ENCODE measurements at regions not wholly inside any gene's neighbourhood (a gene's known extent, or its start where the extent isn't known, plus 50 kb on each side); places are given as distances from the start of the nearest gene placed in this dataset.

- no peak for TF ChIP-seq CTCF (IDR thresholded peaks at IDR 0.05; ENCODE audit: control extremely low read depth, extremely low read depth, low read depth, missing control alignments)
- CTCF ChIA-PET: no interaction called here
- POLR2A ChIA-PET: no interaction called here
Measured at GRCh38 chr20:4550740-4551139, 135.5 kb upstream of the PRNP start.

GRCh38 chr20:4549711-4550259 lies 136.5 kb upstream of the PRNP start:
- DNase-seq (ENCODE audit: extremely low spot score): no peak
- no peak for TF ChIP-seq CTCF (IDR thresholded peaks at IDR 0.05; ENCODE audit: control extremely low read depth, extremely low read depth, low read depth, missing control alignments)
- ChIA-PET CTCF (no interaction called here), POLR2A (no interaction called here)

More at GRCh38 chr20:4550740-4551139, 135.5 kb upstream of the PRNP start:
- DNase-seq (ENCODE audit: extremely low spot score): no peak

- ChIA-PET CTCF (interaction anchor here (0.9 kb wide), 1 partner anchor 43 kb away, joined by 4 read pairs; no protein-coding TSS in a partner anchor), POLR2A (no interaction called here)
- no peak for DNase-seq (ENCODE audit: extremely low spot score)
- TF ChIP-seq CTCF (IDR thresholded peaks at IDR 0.05; ENCODE audit: control extremely low read depth, extremely low read depth, low read depth, missing control alignments): no peak
Measured at GRCh38 chr20:4548552-4548951, 137.7 kb upstream of the PRNP start.

- TF ChIP-seq CTCF (IDR thresholded peaks at IDR 0.05; ENCODE audit: control extremely low read depth, extremely low read depth, low read depth, missing control alignments): no peak
- no peak for DNase-seq (ENCODE audit: extremely low spot score)
- ChIA-PET POLR2A (no interaction called here), CTCF (no interaction called here)
Measured at GRCh38 chr20:4546786-4547185, 139.5 kb upstream of the PRNP start.

- ChIA-PET CTCF (no interaction called here), POLR2A (no interaction called here)
- no peak for DNase-seq (ENCODE audit: extremely low spot score)
- no peak for TF ChIP-seq CTCF (IDR thresholded peaks at IDR 0.05; ENCODE audit: control extremely low read depth, extremely low read depth, low read depth, missing control alignments)
Measured at GRCh38 chr20:4546342-4546741, 139.9 kb upstream of the PRNP start.

GRCh38 chr20:4545526-4545925 lies 140.7 kb upstream of the PRNP start:
- no peak for TF ChIP-seq CTCF (IDR thresholded peaks at IDR 0.05; ENCODE audit: control extremely low read depth, extremely low read depth, low read depth, missing control alignments)
- ChIA-PET POLR2A (no interaction called here), CTCF (no interaction called here)
- no peak for DNase-seq (ENCODE audit: extremely low spot score)

GRCh38 chr20:4544765-4545164 lies 141.5 kb upstream of the PRNP start:
- ChIA-PET POLR2A (no interaction called here), CTCF (no interaction called here)
- no peak for TF ChIP-seq CTCF (IDR thresholded peaks at IDR 0.05; ENCODE audit: control extremely low read depth, extremely low read depth, low read depth, missing control alignments)
- DNase-seq (ENCODE audit: extremely low spot score): no peak

All from GM10248 (cell line).